Left ventricle myocardium inferior (tissue), 1 donor: ENCODE measurements at regions not wholly inside any gene's neighbourhood (a gene's known extent, or its start where the extent isn't known, plus 50 kb on each side); places are given as distances from the start of the nearest gene placed in this dataset.

Experiments
- DNase-seq: peaks from one replicate; pipeline ENCODE4 v3.0.0-alpha.2; 2020
- H3K27ac ChIP-seq: fragments of 200-600 bp; replicated peaks from 2 replicates; pipeline ENCODE4 v1.8.0; 2021
- H3K27me3 ChIP-seq: fragments of 200-600 bp; 2 replicates; pipeline ENCODE4 v1.8.0; 2021; ENCODE audit warnings: low read depth
- H3K36me3 ChIP-seq: fragments of 200-600 bp; 2 replicates; pipeline ENCODE4 v1.8.0; 2021
- H3K4me1 ChIP-seq: fragments of 200-600 bp; 2 replicates; pipeline ENCODE4 v1.8.0; 2021
- H3K4me3 ChIP-seq: fragments of 200-600 bp; 2 replicates; pipeline ENCODE4 v1.8.0; 2021; ENCODE audit warnings: mild to moderate bottlenecking, moderate library complexity
- H3K9me3 ChIP-seq: fragments of 200-600 bp; replicated peaks from 2 replicates; pipeline ENCODE4 v1.8.0; 2021
- CTCF ChIP-seq: fragments of 200-600 bp; IDR thresholded peaks from 2 replicates; pipeline ENCODE4 v1.8.0; 2021; ENCODE audit warnings: antibody characterized with exemption, mild to moderate bottlenecking, borderline replicate concordance
- intact Hi-C: fragments of 100-400 bp; cut with micrococcal nuclease; formaldehyde crosslinking; loops from one replicate; pipeline ENCODE4 v1.11.0; 2022
- donor health status: DM: no; HTN: yes; CAD: no; lungs with severe emphysema.

- Histone ChIP-seq H3K36me3 (no peaks in the 10 kb centered on the region), H3K9me3 (no peaks in the 10 kb centered on the region), H3K4me1 (no peaks in the 10 kb centered on the region), H3K4me3 (no peak overlapping the region), H3K27me3 (no peaks in the 10 kb centered on the region), H3K27ac (no peak overlapping the region)
- intact Hi-C loops: no loop called here
- no peak for TF ChIP-seq CTCF
- DNase-seq: no peak
These were observed 766.4 kb downstream of the BCL11A start for GRCh38 chr2:59787095-59787494.

- no peaks in the 10 kb centered on the region for H3K27me3 ChIP-seq
- no peaks in the 10 kb centered on the region for H3K9me3 ChIP-seq
- no peak for TF ChIP-seq CTCF
- H3K36me3 ChIP-seq: no peaks in the 10 kb centered on the region
- H3K4me1 ChIP-seq: no peaks in the 10 kb centered on the region
- DNase-seq: no peak
- no peak overlapping the region for H3K27ac ChIP-seq
- H3K4me3 ChIP-seq: no peak overlapping the region
- intact Hi-C loops: no loop called here
These were observed 766.8 kb downstream of the BCL11A start for GRCh38 chr2:59786684-59787083.

- DNase-seq: no peak
- Histone ChIP-seq H3K36me3 (no peaks in the 10 kb centered on the region), H3K27me3 (no peaks in the 10 kb centered on the region), H3K4me3 (no peak overlapping the region), H3K27ac (no peak overlapping the region), H3K9me3 (no peaks in the 10 kb centered on the region), H3K4me1 (no peaks in the 10 kb centered on the region)
- intact Hi-C loops: no loop called here
- TF ChIP-seq CTCF: no peak
These were observed 773.9 kb downstream of the BCL11A start for GRCh38 chr2:59779571-59779970.

- H3K27ac ChIP-seq: no peak overlapping the region
- TF ChIP-seq CTCF: no peak
- H3K4me1 ChIP-seq: no peaks in the 10 kb centered on the region
- no peaks in the 10 kb centered on the region for H3K36me3 ChIP-seq
- H3K9me3 ChIP-seq: no peaks in the 10 kb centered on the region
- no peak for DNase-seq
- no peaks in the 10 kb centered on the region for H3K27me3 ChIP-seq
- no peak overlapping the region for H3K4me3 ChIP-seq
- intact Hi-C loops: no loop called here
These were observed 776.3 kb downstream of the BCL11A start for GRCh38 chr2:59777120-59777519.

GRCh38 chr2:59776726-59777008 is 776.8 kb downstream of the BCL11A start:
- H3K36me3 ChIP-seq: no peaks in the 10 kb centered on the region
- no peak overlapping the region for H3K4me3 ChIP-seq
- H3K9me3 ChIP-seq: no peaks in the 10 kb centered on the region
- no peak for DNase-seq
- no peaks in the 10 kb centered on the region for H3K27me3 ChIP-seq
- no peak overlapping the region for H3K27ac ChIP-seq
- H3K4me1 ChIP-seq: no peaks in the 10 kb centered on the region
- intact Hi-C loops: no loop called here
- no peak for TF ChIP-seq CTCF

GRCh38 chr2:59774821-59775433 is 778.5 kb downstream of the BCL11A start:
- no peaks in the 10 kb centered on the region for H3K27me3 ChIP-seq
- no peak overlapping the region for H3K4me3 ChIP-seq
- no peak overlapping the region for H3K27ac ChIP-seq
- no peaks in the 10 kb centered on the region for H3K4me1 ChIP-seq
- no peak for DNase-seq
- no peak for TF ChIP-seq CTCF
- no peaks in the 10 kb centered on the region for H3K9me3 ChIP-seq
- H3K36me3 ChIP-seq: no peaks in the 10 kb centered on the region
- intact Hi-C loops: no loop called here
